Activated CD8-positive, alpha-beta memory T cell treated with anti-CD3 and anti-CD28 coated beads, Interleukin-2, amount 10 ng/mL, durations not matched to agents 7 days and 5 days (primary cell): ENCODE measurements at regions not wholly inside any gene's neighbourhood (a gene's known extent, or its start where the extent isn't known, plus 50 kb on each side); places are given as distances from the start of the nearest gene placed in this dataset.
A peak's percentile ranks its signal among the peaks of the same experiment; 100 is the strongest.

Experiments used
- ATAC-seq: fragments of 150-1000 bp; cut with Tn5 transposase; one replicate; pipeline ENCODE4 v1.10.0; 2021; ENCODE audit warnings: moderate library complexity
- CTCF ChIA-PET: fragments of 350-600 bp; sonication (Branson Sonifier 250); formaldehyde crosslinking; loops from one replicate; lab custom pipeline; 2021; ENCODE audit warnings: antibody characterized with exemption; lab: Charles Lee
- DNase-seq: peaks from one replicate; pipeline ENCODE4 v3.0.0-alpha.2; 2020
- H3K27ac Mint-ChIP-seq: one replicate; pipeline ENCODE4 v1.8.0; 2021; ENCODE audit warnings: mild to moderate bottlenecking, mixed read lengths
- H3K27me3 Mint-ChIP-seq: one replicate; pipeline ENCODE4 v1.8.0; 2021; ENCODE audit warnings: mixed read lengths
- H3K36me3 Mint-ChIP-seq: one replicate; pipeline ENCODE4 v1.8.0; 2021; ENCODE audit warnings: mild to moderate bottlenecking, mixed read lengths
- H3K4me1 Mint-ChIP-seq: one replicate; pipeline ENCODE4 v1.8.0; 2021; ENCODE audit warnings: mixed read lengths
- H3K4me3 Mint-ChIP-seq: one replicate; pipeline ENCODE4 v1.8.0; 2021; ENCODE audit warnings: mild to moderate bottlenecking, moderate library complexity, mixed read lengths
- H3K9me3 Mint-ChIP-seq: one replicate; pipeline ENCODE4 v1.8.0; 2022; ENCODE audit warnings: low read depth, mixed read lengths

GRCh38 chr2:150190546-150190945 lies 296.9 kb downstream of the RND3 start:
- CTCF ChIA-PET: no interaction called here
- H3K4me1 Mint-ChIP-seq: no peaks in the 10 kb centered on the region
- H3K27me3 Mint-ChIP-seq: no peaks in the 10 kb centered on the region
- DNase-seq: no peak
- H3K9me3 Mint-ChIP-seq: peaks cover 2% of the 10 kb centered on the region
- H3K4me3 Mint-ChIP-seq: no peak overlapping the region
- no peak overlapping the region for H3K27ac Mint-ChIP-seq
- H3K36me3 Mint-ChIP-seq: no peaks in the 10 kb centered on the region
- no peak for ATAC-seq

GRCh38 chr2:150188800-150189199 lies 298.7 kb downstream of the RND3 start:
- Mint-ChIP-seq H3K4me3 (no peak overlapping the region), H3K9me3 (peaks cover 2% of the 10 kb centered on the region), H3K4me1 (no peaks in the 10 kb centered on the region), H3K27ac (no peak overlapping the region), H3K27me3 (no peaks in the 10 kb centered on the region), H3K36me3 (no peaks in the 10 kb centered on the region)
- CTCF ChIA-PET: interaction anchor here (1.3 kb wide), 1 partner anchor 14 kb away, joined by 5 read pairs; no protein-coding TSS in a partner anchor
- DNase-seq (no peak), ATAC-seq (no peak)

- H3K27ac Mint-ChIP-seq: no peak overlapping the region
- CTCF ChIA-PET: interaction anchor here (1.3 kb wide), 1 partner anchor 14 kb away, joined by 5 read pairs; no protein-coding TSS in a partner anchor
- DNase-seq: no peak
- no peak for ATAC-seq
- H3K27me3 Mint-ChIP-seq: no peaks in the 10 kb centered on the region
- H3K36me3 Mint-ChIP-seq: no peaks in the 10 kb centered on the region
- H3K4me1 Mint-ChIP-seq: no peaks in the 10 kb centered on the region
- no peak overlapping the region for H3K4me3 Mint-ChIP-seq
- peaks cover 2% of the 10 kb centered on the region for H3K9me3 Mint-ChIP-seq
Observed at GRCh38 chr2:150188177-150188576, 299.3 kb downstream of the RND3 start.

GRCh38 chr2:150182566-150183235 lies 304.8 kb downstream of the RND3 start:
- Mint-ChIP-seq H3K27ac (no peak overlapping the region), H3K36me3 (no peaks in the 10 kb centered on the region), H3K9me3 (no peaks in the 10 kb centered on the region), H3K4me1 (no peaks in the 10 kb centered on the region), H3K4me3 (no peak overlapping the region), H3K27me3 (no peaks in the 10 kb centered on the region)
- DNase-seq (no peak), ATAC-seq (no peak)
- CTCF ChIA-PET: no interaction called here

- no peaks in the 10 kb centered on the region for H3K27me3 Mint-ChIP-seq
- no peak for ATAC-seq
Observed at GRCh38 chr2:150178591-150178990, 308.9 kb downstream of the RND3 start.

GRCh38 chr2:150174971-150175421 lies 312.5 kb downstream of the RND3 start:
- Mint-ChIP-seq H3K9me3 (peaks cover 5% of the 10 kb centered on the region), H3K27ac (no peak overlapping the region), H3K27me3 (no peaks in the 10 kb centered on the region), H3K4me1 (no peaks in the 10 kb centered on the region), H3K36me3 (no peaks in the 10 kb centered on the region), H3K4me3 (no peak overlapping the region)
- DNase-seq: no peak
- CTCF ChIA-PET: no interaction called here
- no peak for ATAC-seq

More at GRCh38 chr2:150178591-150178990, 308.9 kb downstream of the RND3 start:
- H3K4me3 Mint-ChIP-seq: no peak overlapping the region
- H3K36me3 Mint-ChIP-seq: no peaks in the 10 kb centered on the region
- CTCF ChIA-PET: no interaction called here
- H3K27ac Mint-ChIP-seq: no peak overlapping the region
- no peaks in the 10 kb centered on the region for H3K9me3 Mint-ChIP-seq
- H3K4me1 Mint-ChIP-seq: no peaks in the 10 kb centered on the region
- DNase-seq: no peak

- no peaks in the 10 kb centered on the region for H3K36me3 Mint-ChIP-seq
- no peaks in the 10 kb centered on the region for H3K27me3 Mint-ChIP-seq
- peaks cover 10% of the 10 kb centered on the region for H3K9me3 Mint-ChIP-seq
- no peak overlapping the region for H3K27ac Mint-ChIP-seq
- H3K4me3 Mint-ChIP-seq: no peak overlapping the region
- no peaks in the 10 kb centered on the region for H3K4me1 Mint-ChIP-seq
- CTCF ChIA-PET: no interaction called here
- DNase-seq (no peak), ATAC-seq (no peak)
Observed at GRCh38 chr2:150174056-150174805, 313.2 kb downstream of the RND3 start.

- DNase-seq: no peak
Observed at GRCh38 chr2:150171065-150171548, 316.4 kb downstream of the RND3 start.

GRCh38 chr2:150169237-150169629 lies 318.2 kb downstream of the RND3 start:
- Mint-ChIP-seq H3K4me3 (no peak overlapping the region), H3K27ac (no peak overlapping the region), H3K9me3 (peaks cover 10% of the 10 kb centered on the region), H3K4me1 (peaks cover 5% of the 10 kb centered on the region), H3K27me3 (no peaks in the 10 kb centered on the region), H3K36me3 (no peaks in the 10 kb centered on the region)
- DNase-seq (no peak), ATAC-seq (no peak)
- CTCF ChIA-PET: no interaction called here

More at GRCh38 chr2:150171065-150171548, 316.4 kb downstream of the RND3 start:
- H3K27ac Mint-ChIP-seq: no peak overlapping the region
- no peak overlapping the region for H3K4me3 Mint-ChIP-seq
- CTCF ChIA-PET: no interaction called here
- H3K27me3 Mint-ChIP-seq: no peaks in the 10 kb centered on the region
- peaks cover 10% of the 10 kb centered on the region for H3K9me3 Mint-ChIP-seq
- H3K4me1 Mint-ChIP-seq: peaks cover 5% of the 10 kb centered on the region
- H3K36me3 Mint-ChIP-seq: no peaks in the 10 kb centered on the region
- ATAC-seq: no peak

GRCh38 chr2:150168595-150169236 lies 318.8 kb downstream of the RND3 start:
- Mint-ChIP-seq H3K4me3 (no peak overlapping the region), H3K27ac (no peak overlapping the region), H3K27me3 (no peaks in the 10 kb centered on the region), H3K4me1 (peaks cover 5% of the 10 kb centered on the region), H3K36me3 (no peaks in the 10 kb centered on the region), H3K9me3 (peaks cover 10% of the 10 kb centered on the region)
- no peak for ATAC-seq
- CTCF ChIA-PET: no interaction called here
- no peak for DNase-seq

- H3K36me3 Mint-ChIP-seq: no peaks in the 10 kb centered on the region
- no peak for DNase-seq
- ATAC-seq: peak; percentile 65
- H3K4me1 Mint-ChIP-seq: peaks cover 5% of the 10 kb centered on the region
- no peak overlapping the region for H3K27ac Mint-ChIP-seq
- H3K9me3 Mint-ChIP-seq: peaks cover 10% of the 10 kb centered on the region
- no peak overlapping the region for H3K4me3 Mint-ChIP-seq
- no peaks in the 10 kb centered on the region for H3K27me3 Mint-ChIP-seq
- CTCF ChIA-PET: no interaction called here
Observed at GRCh38 chr2:150167711-150168110, 319.8 kb downstream of the RND3 start.

- no peak overlapping the region for H3K27ac Mint-ChIP-seq
- no peaks in the 10 kb centered on the region for H3K27me3 Mint-ChIP-seq
- H3K4me3 Mint-ChIP-seq: no peak overlapping the region
- peaks cover 6% of the 10 kb centered on the region for H3K9me3 Mint-ChIP-seq
- no peak for ATAC-seq
- H3K4me1 Mint-ChIP-seq: peaks cover 5% of the 10 kb centered on the region
- no peaks in the 10 kb centered on the region for H3K36me3 Mint-ChIP-seq
- CTCF ChIA-PET: no interaction called here
- no peak for DNase-seq
Observed at GRCh38 chr2:150166313-150167051, 321.0 kb downstream of the RND3 start.

GRCh38 chr2:150165988-150166312 lies 321.5 kb downstream of the RND3 start:
- CTCF ChIA-PET: no interaction called here
- DNase-seq: no peak
- H3K27ac Mint-ChIP-seq: no peak overlapping the region

More at GRCh38 chr2:150165988-150166312, 321.5 kb downstream of the RND3 start:
- Mint-ChIP-seq H3K4me3 (no peak overlapping the region), H3K27me3 (no peaks in the 10 kb centered on the region), H3K4me1 (peaks cover 5% of the 10 kb centered on the region), H3K9me3 (peaks cover 6% of the 10 kb centered on the region), H3K36me3 (no peaks in the 10 kb centered on the region)
- no peak for ATAC-seq
